GM23248 (cell line): ENCODE measurements at regions not wholly inside any gene's neighbourhood (a gene's known extent, or its start where the extent isn't known, plus 50 kb on each side); places are given as distances from the start of the nearest gene placed in this dataset.

Experiments used
- DNase-seq: peaks from one replicate; pipeline ENCODE4 v3.0.0-alpha.2; 2015
- H2AFZ ChIP-seq: fragments of 200-600 bp; sonication (generic); 2 replicates; pipeline ENCODE4 v1.6.1; 2016; ENCODE audit warnings: antibody characterized with exemption
- H3F3A ChIP-seq: fragments of 200-600 bp; sonication (generic); 2 replicates; pipeline ENCODE4 v1.6.1; 2016; ENCODE audit warnings: mild to moderate bottlenecking, antibody characterized with exemption, mixed run types; ENCODE audit not compliant: insufficient read depth
- H3K27ac ChIP-seq: fragments of 200-600 bp; sonication (generic); 2 replicates; pipeline ENCODE4 v1.5.1; 2016; ENCODE audit warnings: mild to moderate bottlenecking
- H3K27me3 ChIP-seq: fragments of 200-600 bp; sonication (generic); replicated peaks from 2 replicates; pipeline ENCODE4 v1.6.1; 2016; ENCODE audit warnings: mild to moderate bottlenecking; ENCODE audit not compliant: insufficient read depth
- H3K36me3 ChIP-seq: fragments of 200-600 bp; sonication (generic); 2 replicates; pipeline ENCODE4 v1.6.1; 2016; ENCODE audit warnings: low read depth, mild to moderate bottlenecking
- H3K4me1 ChIP-seq: fragments of 200-600 bp; sonication (generic); 2 replicates; pipeline ENCODE4 v1.6.1; 2016; ENCODE audit warnings: mild to moderate bottlenecking; ENCODE audit not compliant: insufficient read depth
- H3K4me2 ChIP-seq: fragments of 200-600 bp; sonication (generic); one replicate; pipeline ENCODE4 v1.6.1; 2016; ENCODE audit warnings: mild to moderate bottlenecking; ENCODE audit not compliant: unreplicated experiment
- H3K4me3 ChIP-seq: fragments of 200-600 bp; sonication (generic); 2 replicates; pipeline ENCODE4 v1.5.1; 2016; ENCODE audit warnings: mild to moderate bottlenecking
- H3K79me2 ChIP-seq: fragments of 200-600 bp; sonication (generic); 2 replicates; pipeline ENCODE4 v1.6.1; 2016; ENCODE audit warnings: mild to moderate bottlenecking; ENCODE audit not compliant: insufficient read depth
- H3K9ac ChIP-seq: fragments of 200-600 bp; sonication (generic); 2 replicates; pipeline ENCODE4 v1.6.1; 2016; ENCODE audit warnings: mild to moderate bottlenecking
- H3K9me2 ChIP-seq: fragments of 200-600 bp; sonication (generic); 2 replicates; pipeline ENCODE4 v1.6.1; 2016; ENCODE audit warnings: mixed run types, mild to moderate bottlenecking, moderate library complexity; ENCODE audit not compliant: insufficient read depth
- H3K9me3 ChIP-seq: fragments of 200-600 bp; sonication (generic); one replicate; pipeline ENCODE4 v1.6.1; 2017; ENCODE audit warnings: low read depth
- H4K20me1 ChIP-seq: fragments of 200-600 bp; sonication (generic); 2 replicates; pipeline ENCODE4 v1.6.0; 2016; ENCODE audit not compliant: insufficient read depth
- EZH2 ChIP-seq: fragments of 200-600 bp; sonication (generic); IDR thresholded peaks from 2 replicates; pipeline ENCODE4 v1.6.1; 2018; ENCODE audit warnings: antibody characterized with exemption, mild to moderate bottlenecking; ENCODE audit not compliant: insufficient read depth, poor library complexity, severe bottlenecking
- EZH2phosphoT487 ChIP-seq: fragments of 200-600 bp; sonication (generic); IDR thresholded peaks from 2 replicates; pipeline ENCODE4 v1.6.1; 2018; ENCODE audit warnings: antibody characterized with exemption, moderate library complexity, mild to moderate bottlenecking, low read depth; ENCODE audit not compliant: insufficient read depth
- WGBS, 2 experiments: methylation state at CpG; one replicate each; pipeline ENCODE4 v1.1.6; 2015 to 2017; ENCODE audit warnings: low lambda C conversion rate in 2 of 2, low coverage in 1 of 2; ENCODE audit errors: missing lambda C conversion rate in 2 of 2; 5-methylcytosine and 5-hydroxymethylcytosine counted together
- in situ Hi-C: fragments of 300-500 bp; cut with MboI; formaldehyde crosslinking; loops from 2 replicates; pipeline ENCODE4 v1.15.0; 2020

DNA sequence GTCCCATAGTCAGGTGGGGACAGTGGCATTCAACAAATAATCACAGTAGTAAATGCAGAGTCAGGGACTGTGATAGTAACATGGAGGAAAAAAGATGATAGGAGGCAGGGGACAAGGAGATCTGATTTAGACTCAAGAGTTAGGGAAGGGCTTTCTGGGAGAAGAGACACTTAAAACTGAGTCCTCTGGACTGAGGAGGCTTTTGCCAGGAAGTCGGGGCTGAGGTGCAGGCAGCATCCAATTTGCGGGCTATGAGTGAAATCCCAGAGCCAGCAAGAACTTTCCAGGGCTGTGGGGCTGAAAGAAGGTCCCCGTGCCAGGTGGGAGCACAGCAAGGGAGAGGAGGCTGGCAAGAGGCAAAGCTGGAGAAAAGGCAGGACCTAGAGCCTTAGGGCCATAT, 124.1 kb downstream of the KIF4B start:
- no peak for DNase-seq
- H3F3A ChIP-seq = no peaks in the 10 kb centered on the region
- H3K4me2 ChIP-seq = no peak overlapping the region
- no peaks in the 10 kb centered on the region for H3K36me3 ChIP-seq
- in situ Hi-C loops = loop anchor here (25.0 kb wide), 1 partner anchor 1700 kb away; no protein-coding TSS in a partner anchor
- WGBS, 2 experiments = 21 to 22% methylated on average over 3 of the region's 3 CpGs
- no peak overlapping the region for H3K9ac ChIP-seq
- no peaks in the 10 kb centered on the region for H3K27me3 ChIP-seq
- H3K79me2 ChIP-seq = no peaks in the 10 kb centered on the region
- H3K9me3 ChIP-seq = no peaks in the 10 kb centered on the region
- no peaks in the 10 kb centered on the region for H3K9me2 ChIP-seq
- TF ChIP-seq EZH2 (no peak), EZH2phosphoT487 (no peak)
- H3K27ac ChIP-seq = no peak overlapping the region
- H4K20me1 ChIP-seq = no peaks in the 10 kb centered on the region
- no peak overlapping the region for H3K4me3 ChIP-seq
- no peaks in the 10 kb centered on the region for H3K4me1 ChIP-seq
- H2AFZ ChIP-seq = no peak overlapping the region

DNA sequence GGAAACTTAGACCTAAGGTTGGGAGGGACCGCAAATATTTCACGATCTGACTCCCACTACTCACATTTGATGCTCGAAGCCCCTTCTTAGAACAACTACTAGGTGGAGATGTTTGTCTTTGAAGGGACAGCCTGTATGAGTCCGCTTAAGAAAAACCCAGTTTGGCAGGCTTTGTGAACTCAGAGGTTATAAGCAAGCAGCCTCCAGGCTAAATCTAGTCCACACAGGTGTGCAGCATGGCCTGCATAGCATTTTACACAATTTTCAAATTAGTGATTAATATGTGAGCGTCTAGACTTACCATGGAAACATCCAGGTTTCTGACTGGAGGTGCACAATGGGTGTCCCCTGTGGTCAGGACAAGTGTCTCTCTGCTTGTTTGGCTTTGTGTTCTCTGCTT, 127.1 kb downstream of the KIF4B start:
- WGBS, 2 experiments = 61 to 70% methylated on average over 5 of the region's 5 CpGs
- Histone ChIP-seq H3K27me3 (no peaks in the 10 kb centered on the region), H3F3A (no peaks in the 10 kb centered on the region), H3K4me2 (no peak overlapping the region), H3K4me1 (no peaks in the 10 kb centered on the region), H2AFZ (no peak overlapping the region), H3K9me3 (no peaks in the 10 kb centered on the region), H3K9me2 (no peaks in the 10 kb centered on the region), H3K4me3 (no peak overlapping the region), H3K79me2 (no peaks in the 10 kb centered on the region), H3K9ac (no peak overlapping the region), H4K20me1 (no peaks in the 10 kb centered on the region), H3K27ac (no peak overlapping the region), H3K36me3 (no peaks in the 10 kb centered on the region)
- in situ Hi-C loops = loop anchor here (25.0 kb wide), 1 partner anchor 1697 kb away; no protein-coding TSS in a partner anchor
- TF ChIP-seq EZH2 (no peak), EZH2phosphoT487 (no peak)
- DNase-seq = no peak

DNA sequence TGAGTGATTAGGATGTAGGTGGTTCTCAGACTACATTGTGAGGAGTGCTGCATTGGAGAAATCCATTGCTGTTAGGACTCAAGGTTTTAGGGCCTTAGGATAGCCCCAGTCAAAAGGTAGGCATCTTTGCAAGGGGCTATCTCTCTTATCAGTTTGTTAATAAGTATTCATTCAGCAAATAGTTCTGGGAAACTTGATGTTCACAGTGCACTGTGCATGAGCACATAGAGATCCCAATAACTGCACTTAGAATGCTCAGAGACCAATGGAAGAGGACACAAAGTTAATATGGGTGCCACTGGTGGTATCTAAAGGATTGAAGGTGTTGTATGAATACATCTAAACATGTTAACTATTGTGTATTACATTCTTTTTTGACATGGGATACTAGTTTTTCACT, 131.4 kb downstream of the KIF4B start:
- H3F3A ChIP-seq = no peaks in the 10 kb centered on the region
- no peak for DNase-seq
- H3K9ac ChIP-seq = no peak overlapping the region
- in situ Hi-C loops = loop anchor here (25.0 kb wide), 1 partner anchor 1692 kb away; no protein-coding TSS in a partner anchor
- no peaks in the 10 kb centered on the region for H3K27me3 ChIP-seq
- no peaks in the 10 kb centered on the region for H3K9me2 ChIP-seq
- no peak overlapping the region for H3K27ac ChIP-seq
- TF ChIP-seq EZH2 (no peak), EZH2phosphoT487 (no peak)
- H4K20me1 ChIP-seq = no peaks in the 10 kb centered on the region
- H3K4me1 ChIP-seq = no peaks in the 10 kb centered on the region
- no peaks in the 10 kb centered on the region for H3K9me3 ChIP-seq
- no peaks in the 10 kb centered on the region for H3K79me2 ChIP-seq
- H3K4me2 ChIP-seq = no peak overlapping the region
- H3K36me3 ChIP-seq = no peaks in the 10 kb centered on the region
- H3K4me3 ChIP-seq = no peak overlapping the region
- H2AFZ ChIP-seq = no peak overlapping the region

DNA sequence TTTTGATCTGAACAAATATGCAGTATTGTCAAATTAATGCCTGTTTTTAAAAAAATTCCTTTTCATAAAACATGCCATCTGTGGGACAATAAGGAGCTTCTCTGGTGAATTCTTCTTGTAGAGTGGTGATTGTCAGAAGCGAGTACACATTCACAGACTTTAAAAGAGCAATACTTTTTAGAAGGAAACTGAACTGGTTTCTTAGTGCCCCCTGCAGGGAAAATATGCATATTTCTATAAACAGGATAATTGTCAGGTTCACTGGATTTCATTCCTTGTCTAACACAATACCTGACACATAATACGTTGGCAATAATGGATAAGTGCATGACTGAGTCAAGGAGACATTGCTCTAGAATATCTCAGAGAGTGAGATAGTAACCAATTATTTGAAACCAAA, 133.7 kb downstream of the KIF4B start:
- no peaks in the 10 kb centered on the region for H3K9me3 ChIP-seq
- peak; percentile 27 for DNase-seq
- in situ Hi-C loops = loop anchor here (25.0 kb wide), 1 partner anchor 1690 kb away; no protein-coding TSS in a partner anchor

DNA sequence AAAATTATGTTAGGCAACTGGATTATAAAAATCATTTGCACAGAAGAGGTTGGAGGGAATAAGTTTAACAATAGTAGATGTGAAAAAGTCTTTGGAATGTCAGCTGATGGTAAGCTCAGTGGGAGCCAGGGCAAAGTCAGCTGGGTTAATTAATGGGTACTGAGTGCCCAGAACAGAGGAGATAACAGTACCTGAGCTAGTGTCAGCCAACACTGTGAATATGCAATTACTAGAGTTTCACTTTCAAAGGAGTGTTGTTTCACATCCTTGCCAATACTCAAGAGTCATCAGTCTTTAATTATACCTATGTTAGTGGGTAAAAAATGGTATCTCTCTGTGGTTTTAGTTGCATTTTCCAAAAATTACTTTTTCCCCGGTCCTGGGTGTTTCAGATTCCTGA, 135.1 kb downstream of the KIF4B start:
- 9 to 11% methylated on average over 1 of the region's 1 CpG for WGBS, 2 experiments
- H3K4me1 ChIP-seq = no peaks in the 10 kb centered on the region
- no peaks in the 10 kb centered on the region for H4K20me1 ChIP-seq
- TF ChIP-seq EZH2phosphoT487 = no peak
- no peak for TF ChIP-seq EZH2
- no peaks in the 10 kb centered on the region for H3K36me3 ChIP-seq
- no peaks in the 10 kb centered on the region for H3K27me3 ChIP-seq
- no peak for DNase-seq
- no peak overlapping the region for H3K9ac ChIP-seq
- no peaks in the 10 kb centered on the region for H3K79me2 ChIP-seq
- H3K27ac ChIP-seq = no peak overlapping the region
- H3K4me2 ChIP-seq = no peak overlapping the region
- H3F3A ChIP-seq = no peaks in the 10 kb centered on the region
- H2AFZ ChIP-seq = no peak overlapping the region
- in situ Hi-C loops = loop anchor here (25.0 kb wide), 1 partner anchor 1689 kb away; no protein-coding TSS in a partner anchor
- H3K9me2 ChIP-seq = no peaks in the 10 kb centered on the region
- H3K4me3 ChIP-seq = no peak overlapping the region
- H3K9me3 ChIP-seq = no peaks in the 10 kb centered on the region

More for the DNA sequence above, 133.7 kb downstream of the KIF4B start:
- H2AFZ ChIP-seq = no peak overlapping the region
- no peaks in the 10 kb centered on the region for H3K79me2 ChIP-seq
- 4% methylated on average over 2 of the region's 2 CpGs for WGBS, 2 experiments
- H3K27me3 ChIP-seq = no peaks in the 10 kb centered on the region
- no peaks in the 10 kb centered on the region for H3K36me3 ChIP-seq
- H3K9ac ChIP-seq = no peak overlapping the region
- H3K9me2 ChIP-seq = no peaks in the 10 kb centered on the region
- H3K4me1 ChIP-seq = no peaks in the 10 kb centered on the region
- no peak for TF ChIP-seq EZH2
- TF ChIP-seq EZH2phosphoT487 = no peak
- H3F3A ChIP-seq = no peaks in the 10 kb centered on the region
- no peak overlapping the region for H3K4me3 ChIP-seq
- H3K27ac ChIP-seq = no peak overlapping the region
- H3K4me2 ChIP-seq = no peak overlapping the region
- H4K20me1 ChIP-seq = no peaks in the 10 kb centered on the region
